HFFc6 (cell line): ENCODE measurements at regions not wholly inside any gene's neighbourhood (a gene's known extent, or its start where the extent isn't known, plus 50 kb on each side); places are given as distances from the start of the nearest gene placed in this dataset.
A peak's percentile ranks its signal among the peaks of the same experiment; 100 is the strongest.

ENCODE experiments used
- DNase-seq: peaks from one replicate; pipeline ENCODE4 v3.0.0-alpha.2; 2018
- H3K27ac Mint-ChIP-seq: 2 replicates; pipeline ENCODE4 v1.8.0; 2020; ENCODE audit warnings: mild to moderate bottlenecking, mixed read lengths
- H3K27me3 Mint-ChIP-seq: 2 replicates; pipeline ENCODE4 v1.8.0; 2021; ENCODE audit warnings: mild to moderate bottlenecking, moderate library complexity, mixed read lengths; ENCODE audit not compliant: insufficient read depth
- H3K36me3 Mint-ChIP-seq: 2 replicates; pipeline ENCODE4 v1.8.0; 2021; ENCODE audit warnings: low read depth, mixed read lengths
- H3K4me1 Mint-ChIP-seq: 2 replicates; pipeline ENCODE4 v1.8.0; 2020; ENCODE audit warnings: low read depth, mixed read lengths
- H3K4me3 Mint-ChIP-seq: 2 replicates; pipeline ENCODE4 v1.8.0; 2020; ENCODE audit warnings: mild to moderate bottlenecking, moderate library complexity, mixed read lengths
- H3K9me3 Mint-ChIP-seq: 2 replicates; pipeline ENCODE4 v1.8.0; 2020; ENCODE audit warnings: mild to moderate bottlenecking, mixed read lengths
- CTCF ChIP-seq: fragments of 200-600 bp; sonication (generic); IDR thresholded peaks from 2 replicates; pipeline ENCODE4 v1.5.0; 2021; ENCODE audit warnings: antibody characterized with exemption, mild to moderate bottlenecking

GRCh38 chr3:106717178-106717780 lies 660.0 kb upstream of the CCDC54 start:
- no peak for TF ChIP-seq CTCF
- Mint-ChIP-seq H3K4me3 (no peak overlapping the region), H3K9me3 (peaks cover 13% of the 10 kb centered on the region), H3K27me3 (no peaks in the 10 kb centered on the region), H3K4me1 (peaks cover 21% of the 10 kb centered on the region), H3K27ac (no peak overlapping the region; the same call in 1 of the 2 replicates), H3K36me3 (peaks cover 25% of the 10 kb centered on the region)
- DNase-seq, result no peak

- Mint-ChIP-seq H3K9me3 (peaks cover 13% of the 10 kb centered on the region), H3K4me3 (no peak overlapping the region), H3K27me3 (no peaks in the 10 kb centered on the region), H3K4me1 (peaks cover 17% of the 10 kb centered on the region), H3K27ac (no peak overlapping the region), H3K36me3 (peaks cover 24% of the 10 kb centered on the region)
- TF ChIP-seq CTCF, result no peak
- DNase-seq, result no peak
Measured at GRCh38 chr3:106719077-106719476, 658.2 kb upstream of the CCDC54 start.

DNA sequence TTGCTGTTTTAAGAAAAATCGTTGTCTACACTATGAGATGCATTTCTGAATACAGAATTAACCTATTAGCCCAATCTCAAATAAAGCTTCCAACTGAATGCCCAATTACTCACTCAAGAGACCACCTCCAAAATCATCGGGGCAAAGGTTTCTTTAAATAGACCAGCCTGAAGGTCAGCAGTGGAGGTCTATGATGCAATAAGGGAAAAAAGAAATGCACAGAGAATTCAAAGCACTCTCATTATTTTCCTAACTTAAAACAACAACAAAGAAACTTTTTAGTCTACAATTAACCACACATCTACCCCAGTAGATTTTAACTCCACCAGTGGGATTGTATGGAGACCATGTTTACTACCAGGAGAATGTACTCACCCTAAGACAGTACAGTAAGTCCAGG lies 657.7 kb upstream of the CCDC54 start:
- Mint-ChIP-seq H3K36me3 (peaks cover 21% of the 10 kb centered on the region), H3K27ac (peak overlapping the region; percentile 17; the same call in 1 of the 2 replicates), H3K27me3 (no peaks in the 10 kb centered on the region), H3K9me3 (peaks cover 12% of the 10 kb centered on the region), H3K4me1 (peaks cover 17% of the 10 kb centered on the region), H3K4me3 (no peak overlapping the region)
- no peak for TF ChIP-seq CTCF
- no peak for DNase-seq

DNA sequence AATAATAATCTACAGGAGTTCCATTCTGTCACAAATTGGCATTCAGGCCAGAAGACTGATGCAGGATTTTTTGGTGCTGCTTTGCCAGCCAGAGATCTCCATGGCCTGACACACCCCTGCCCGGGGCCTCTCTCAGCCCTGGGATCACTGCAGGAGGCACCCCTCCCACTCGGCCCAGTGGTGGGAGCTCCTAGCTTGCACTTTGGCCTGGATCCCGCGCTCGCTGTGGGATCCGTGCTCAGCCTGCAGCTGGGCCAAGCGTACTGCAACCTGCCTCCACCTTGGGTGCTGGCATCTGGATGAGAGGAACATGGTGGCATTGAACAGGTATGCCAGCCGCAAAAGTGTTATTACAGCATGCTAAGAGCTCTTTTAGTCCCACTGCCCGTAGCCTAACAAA lies 656.7 kb upstream of the CCDC54 start:
- Mint-ChIP-seq H3K36me3 (peaks cover 12% of the 10 kb centered on the region), H3K4me1 (peaks cover 22% of the 10 kb centered on the region), H3K27me3 (no peaks in the 10 kb centered on the region), H3K27ac (no peak overlapping the region), H3K4me3 (no peak overlapping the region), H3K9me3 (peaks cover 2% of the 10 kb centered on the region; the same call in 1 of the 2 replicates)
- no peak for TF ChIP-seq CTCF
- no peak for DNase-seq

GRCh38 chr3:106725566-106725965 lies 651.7 kb upstream of the CCDC54 start:
- Mint-ChIP-seq H3K27ac (no peak overlapping the region), H3K36me3 (peaks cover 20% of the 10 kb centered on the region), H3K4me1 (peaks cover 56% of the 10 kb centered on the region), H3K4me3 (no peak overlapping the region), H3K27me3 (no peaks in the 10 kb centered on the region), H3K9me3 (no peaks in the 10 kb centered on the region)
- TF ChIP-seq CTCF, result no peak
- DNase-seq, result peak; percentile 7
